Memory B cell (primary cell): ENCODE measurements at regions not wholly inside any gene's neighbourhood (a gene's known extent, or its start where the extent isn't known, plus 50 kb on each side); places are given as distances from the start of the nearest gene placed in this dataset.

Source experiments
- ATAC-seq: fragments of 150-1000 bp; cut with Tn5 transposase; 2 replicates; pipeline ENCODE4 v1.10.0; 2021; ENCODE audit warnings: low read depth, mild to moderate bottlenecking, moderate library complexity
- DNase-seq, 2 donors: peaks; one replicate each; pipeline ENCODE4 v3.0.0; 2022; ENCODE audit warnings: low spot score in 2 of 2
- H3K27ac Mint-ChIP-seq: one replicate; pipeline ENCODE4 v1.8.0; 2022; ENCODE audit warnings: mild to moderate bottlenecking, moderate library complexity, mixed read lengths
- H3K27me3 Mint-ChIP-seq: one replicate; pipeline ENCODE4 v1.8.0; 2022; ENCODE audit warnings: mixed read lengths
- H3K36me3 Mint-ChIP-seq: one replicate; pipeline ENCODE4 v1.8.0; 2022; ENCODE audit warnings: mild to moderate bottlenecking, mixed read lengths
- H3K4me1 Mint-ChIP-seq: one replicate; pipeline ENCODE4 v1.8.0; 2022; ENCODE audit warnings: mixed read lengths
- H3K4me3 Mint-ChIP-seq: one replicate; pipeline ENCODE4 v1.8.0; 2022; ENCODE audit warnings: mild to moderate bottlenecking, moderate library complexity, mixed read lengths
- H3K9me3 Mint-ChIP-seq: one replicate; pipeline ENCODE4 v1.8.0; 2022; ENCODE audit warnings: mixed read lengths

- Mint-ChIP-seq H3K27me3 (peaks cover 23% of the 10 kb centered on the region), H3K4me3 (no peak overlapping the region), H3K36me3 (no peaks in the 10 kb centered on the region), H3K9me3 (peaks cover 2% of the 10 kb centered on the region), H3K27ac (no peak overlapping the region), H3K4me1 (no peaks in the 10 kb centered on the region)
- DNase-seq (no peak), ATAC-seq (no peak)
Measured at GRCh38 chr3:28575746-28576613, 227.4 kb upstream of the AZI2 start.

DNA sequence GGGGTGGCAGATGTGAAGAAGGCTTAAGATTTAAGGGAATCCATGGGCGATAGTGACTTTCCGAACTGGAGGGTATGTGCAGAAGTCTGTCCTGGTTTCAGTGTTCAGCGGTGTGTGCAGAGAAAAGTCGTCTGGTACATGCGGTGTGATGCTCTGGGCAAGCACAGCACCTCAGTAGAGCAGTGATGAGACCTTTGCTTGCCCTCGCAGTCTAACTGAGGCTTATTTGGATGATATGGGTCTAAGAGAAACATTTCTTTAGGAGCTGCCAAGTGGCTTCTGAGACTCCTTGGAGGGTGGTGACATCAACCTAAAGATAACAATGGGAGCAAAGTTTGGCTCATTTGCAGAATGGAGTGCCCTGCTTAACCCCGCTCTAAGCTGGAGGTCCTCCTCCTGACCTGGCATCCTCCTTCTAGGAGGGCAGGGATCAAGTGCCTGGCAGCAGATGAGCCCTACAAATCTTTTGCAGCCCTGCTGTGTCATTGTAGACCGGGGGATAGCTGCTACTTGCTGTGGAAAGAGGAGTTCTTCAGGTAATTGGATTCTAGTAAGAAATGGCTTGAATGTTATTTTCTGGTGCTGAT lies 228.1 kb upstream of the AZI2 start:
- Mint-ChIP-seq H3K9me3 (peaks cover 2% of the 10 kb centered on the region), H3K27ac (no peak overlapping the region), H3K4me3 (no peak overlapping the region), H3K4me1 (no peaks in the 10 kb centered on the region), H3K36me3 (no peaks in the 10 kb centered on the region), H3K27me3 (peaks cover 24% of the 10 kb centered on the region)
- DNase-seq (no peak), ATAC-seq (no peak)

DNA sequence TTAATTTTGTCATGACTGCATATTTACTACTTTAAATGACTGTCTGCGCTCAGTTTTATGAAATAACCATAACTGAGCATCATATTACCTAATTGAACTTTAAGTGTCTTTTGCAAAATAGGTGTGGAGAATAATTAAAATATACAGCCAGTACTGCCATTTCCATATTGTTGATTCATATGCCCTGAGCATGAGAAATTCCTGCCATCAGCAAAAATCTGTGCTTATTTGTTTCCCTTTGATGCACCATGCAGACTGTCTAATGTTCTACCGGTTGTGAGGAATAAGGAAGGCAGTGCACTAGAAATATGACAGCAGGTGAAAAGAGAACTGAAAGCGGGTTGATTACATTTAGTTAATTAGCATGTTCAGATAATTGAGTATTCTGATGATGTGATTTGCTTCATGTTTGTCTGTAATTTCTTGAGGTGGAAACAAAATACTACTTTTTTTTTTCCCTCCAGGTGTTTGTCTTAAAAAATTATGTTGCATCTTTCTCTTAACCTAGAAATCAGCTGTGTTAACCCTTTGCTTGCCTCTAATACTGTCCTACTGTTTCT lies 229.4 kb upstream of the AZI2 start:
- Mint-ChIP-seq H3K36me3 (no peaks in the 10 kb centered on the region), H3K27ac (no peak overlapping the region), H3K9me3 (peaks cover 2% of the 10 kb centered on the region), H3K27me3 (peaks cover 26% of the 10 kb centered on the region), H3K4me3 (no peak overlapping the region), H3K4me1 (no peaks in the 10 kb centered on the region)
- ATAC-seq: no peak
- no peak for DNase-seq

DNA sequence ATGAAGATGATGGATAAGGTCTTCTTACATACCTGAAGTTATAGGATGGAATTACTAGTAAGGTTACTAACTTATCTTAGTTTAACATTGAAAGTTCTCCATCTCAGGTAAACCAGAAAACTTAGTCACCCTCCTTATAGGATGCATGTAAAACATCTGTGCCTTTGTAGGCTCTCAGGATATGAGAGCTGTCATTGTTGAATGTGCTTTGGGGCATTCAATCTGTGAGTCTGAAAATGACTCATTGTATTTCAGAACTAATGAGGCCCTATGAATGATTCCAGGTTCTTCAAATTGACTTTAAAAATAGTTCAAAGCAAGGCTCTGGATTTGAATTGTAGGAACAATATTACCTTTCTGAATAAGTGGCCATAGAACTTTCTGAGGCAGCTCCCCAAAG lies 237.7 kb upstream of the AZI2 start:
- H3K4me1 Mint-ChIP-seq: no peaks in the 10 kb centered on the region
- DNase-seq (no peak), ATAC-seq (no peak)
- H3K27me3 Mint-ChIP-seq: peaks cover 2% of the 10 kb centered on the region
- H3K9me3 Mint-ChIP-seq: no peaks in the 10 kb centered on the region
- H3K4me3 Mint-ChIP-seq: no peak overlapping the region
- H3K27ac Mint-ChIP-seq: no peak overlapping the region
- H3K36me3 Mint-ChIP-seq: no peaks in the 10 kb centered on the region

DNA sequence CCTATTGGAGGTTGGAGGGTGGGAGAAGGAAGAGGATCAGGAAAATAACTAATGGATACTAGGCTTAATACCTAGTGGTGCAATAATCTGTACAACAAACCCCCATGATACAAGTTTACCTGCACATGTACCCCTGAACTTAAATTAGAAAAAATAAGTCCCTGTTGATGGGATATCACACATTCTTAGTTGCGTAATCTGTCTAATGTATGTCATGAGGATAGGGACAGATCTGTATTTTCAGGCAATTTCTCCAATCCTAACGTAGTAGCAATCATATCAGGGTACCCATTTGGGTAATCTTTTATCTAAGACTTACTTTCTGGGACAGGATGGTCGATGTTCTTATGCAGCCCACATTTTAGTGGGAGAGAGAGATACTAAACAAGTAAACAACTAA lies 239.1 kb upstream of the AZI2 start:
- Mint-ChIP-seq H3K4me3 (no peak overlapping the region), H3K36me3 (no peaks in the 10 kb centered on the region), H3K27ac (no peak overlapping the region), H3K4me1 (no peaks in the 10 kb centered on the region), H3K9me3 (no peaks in the 10 kb centered on the region), H3K27me3 (no peaks in the 10 kb centered on the region)
- no peak for DNase-seq
- ATAC-seq: no peak

GRCh38 chr3:28590216-28590615 lies 241.6 kb upstream of the AZI2 start:
- H3K9me3 Mint-ChIP-seq: no peaks in the 10 kb centered on the region
- H3K27me3 Mint-ChIP-seq: no peaks in the 10 kb centered on the region
- H3K4me1 Mint-ChIP-seq: no peaks in the 10 kb centered on the region
- ATAC-seq (no peak), DNase-seq (no peak)
- no peak overlapping the region for H3K4me3 Mint-ChIP-seq
- no peaks in the 10 kb centered on the region for H3K36me3 Mint-ChIP-seq
- no peak overlapping the region for H3K27ac Mint-ChIP-seq

DNA sequence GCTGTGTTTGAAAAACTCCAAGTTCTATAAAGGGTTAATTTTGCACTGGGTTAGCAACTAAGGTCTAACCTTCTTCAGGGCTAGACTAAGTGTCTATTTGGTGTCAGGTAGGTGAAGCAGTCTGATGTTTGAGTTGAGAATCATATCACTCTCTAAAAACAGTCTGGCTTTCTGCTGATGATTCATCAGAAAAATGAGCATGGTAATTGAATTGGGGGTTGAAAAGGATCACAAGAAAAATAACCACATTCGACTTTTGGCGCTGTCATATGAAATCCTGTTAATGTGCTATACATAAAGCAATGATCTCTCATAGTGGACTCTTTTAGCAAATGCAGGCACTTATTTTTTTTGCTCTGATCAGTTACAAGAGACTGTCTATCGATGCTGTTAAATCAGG lies 242.2 kb upstream of the AZI2 start:
- H3K27ac Mint-ChIP-seq: no peak overlapping the region
- no peak for DNase-seq

DNA sequence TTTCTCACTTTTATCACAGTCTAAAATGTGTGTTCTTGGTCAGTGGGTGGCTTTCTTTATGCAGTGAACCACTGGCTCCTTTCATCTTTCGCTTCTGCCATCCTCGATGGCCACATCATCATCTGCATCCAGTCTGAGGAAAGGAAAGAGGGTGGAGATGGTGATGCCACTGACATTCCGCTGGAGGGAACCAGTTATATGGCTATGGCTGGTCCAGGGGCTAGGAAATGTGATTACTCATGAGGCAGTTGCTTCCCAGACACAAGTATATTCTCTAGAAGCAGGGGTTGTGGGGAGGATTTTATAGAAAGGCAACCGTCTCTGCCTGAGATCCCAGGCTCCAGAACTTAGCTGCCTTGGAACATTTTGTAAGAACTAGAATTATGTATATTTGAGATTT lies 246.7 kb upstream of the AZI2 start:
- Mint-ChIP-seq H3K27me3 (no peaks in the 10 kb centered on the region), H3K9me3 (peaks cover 2% of the 10 kb centered on the region), H3K36me3 (no peaks in the 10 kb centered on the region), H3K27ac (no peak overlapping the region), H3K4me1 (no peaks in the 10 kb centered on the region), H3K4me3 (no peak overlapping the region)
- ATAC-seq: no peak
- DNase-seq: no peak

More for the DNA sequence above, 242.2 kb upstream of the AZI2 start:
- no peaks in the 10 kb centered on the region for H3K9me3 Mint-ChIP-seq
- ATAC-seq: no peak
- H3K4me3 Mint-ChIP-seq: no peak overlapping the region
- H3K27me3 Mint-ChIP-seq: no peaks in the 10 kb centered on the region
- no peaks in the 10 kb centered on the region for H3K4me1 Mint-ChIP-seq
- no peaks in the 10 kb centered on the region for H3K36me3 Mint-ChIP-seq

DNA sequence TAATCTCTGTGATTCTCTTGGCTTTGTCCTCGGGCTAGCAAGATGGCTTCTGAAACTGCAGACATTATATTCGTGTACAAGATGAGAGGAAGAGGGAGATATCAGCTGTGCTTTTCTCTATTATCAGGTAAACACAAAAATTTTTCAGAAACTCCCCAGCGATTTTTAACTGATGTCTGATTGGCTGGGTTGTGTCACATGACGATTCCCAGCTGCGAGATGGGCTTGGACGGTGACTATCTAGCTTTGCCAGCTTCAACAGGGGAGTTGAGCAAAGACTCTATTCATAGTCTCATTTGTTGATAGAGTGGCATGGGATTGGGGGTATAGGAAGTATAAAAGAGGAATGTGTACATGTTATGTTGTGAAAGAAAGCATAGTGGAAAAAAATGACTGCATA lies 248.8 kb upstream of the AZI2 start:
- DNase-seq (no peak), ATAC-seq (no peak)
- H3K4me1 Mint-ChIP-seq: no peaks in the 10 kb centered on the region
- no peak overlapping the region for H3K27ac Mint-ChIP-seq
- peaks cover 4% of the 10 kb centered on the region for H3K9me3 Mint-ChIP-seq
- H3K27me3 Mint-ChIP-seq: no peaks in the 10 kb centered on the region
- no peak overlapping the region for H3K4me3 Mint-ChIP-seq
- H3K36me3 Mint-ChIP-seq: no peaks in the 10 kb centered on the region

DNA sequence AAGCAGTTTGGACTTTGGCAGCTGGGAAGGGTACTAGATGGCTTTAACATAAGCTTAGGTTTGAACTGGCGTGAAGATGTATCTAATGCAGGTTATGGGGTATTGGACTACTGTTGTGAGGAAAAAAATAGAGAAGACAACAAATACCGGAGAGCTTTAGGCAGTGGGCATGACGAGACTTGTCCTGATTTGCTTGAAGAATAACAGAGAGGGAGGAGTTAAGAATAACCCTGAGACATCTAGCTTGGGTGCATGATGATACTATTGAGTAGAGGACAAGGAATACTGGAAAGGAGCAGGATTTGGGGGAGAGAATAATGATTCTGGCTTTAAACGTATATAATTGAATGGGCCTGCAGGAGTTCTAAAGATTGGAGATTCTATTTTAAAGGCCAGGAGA lies 249.5 kb upstream of the AZI2 start:
- no peak overlapping the region for H3K4me3 Mint-ChIP-seq
- no peaks in the 10 kb centered on the region for H3K27me3 Mint-ChIP-seq
- no peak for DNase-seq
- ATAC-seq: no peak
- H3K27ac Mint-ChIP-seq: no peak overlapping the region
- H3K36me3 Mint-ChIP-seq: no peaks in the 10 kb centered on the region
- no peaks in the 10 kb centered on the region for H3K4me1 Mint-ChIP-seq
- peaks cover 4% of the 10 kb centered on the region for H3K9me3 Mint-ChIP-seq

GRCh38 chr3:28601291-28601690 lies 252.7 kb upstream of the AZI2 start:
- no peak overlapping the region for H3K27ac Mint-ChIP-seq
- no peaks in the 10 kb centered on the region for H3K36me3 Mint-ChIP-seq
- no peaks in the 10 kb centered on the region for H3K4me1 Mint-ChIP-seq
- ATAC-seq (no peak), DNase-seq (no peak)
- no peak overlapping the region for H3K4me3 Mint-ChIP-seq
- H3K9me3 Mint-ChIP-seq: peaks cover 4% of the 10 kb centered on the region
- H3K27me3 Mint-ChIP-seq: no peaks in the 10 kb centered on the region

DNA sequence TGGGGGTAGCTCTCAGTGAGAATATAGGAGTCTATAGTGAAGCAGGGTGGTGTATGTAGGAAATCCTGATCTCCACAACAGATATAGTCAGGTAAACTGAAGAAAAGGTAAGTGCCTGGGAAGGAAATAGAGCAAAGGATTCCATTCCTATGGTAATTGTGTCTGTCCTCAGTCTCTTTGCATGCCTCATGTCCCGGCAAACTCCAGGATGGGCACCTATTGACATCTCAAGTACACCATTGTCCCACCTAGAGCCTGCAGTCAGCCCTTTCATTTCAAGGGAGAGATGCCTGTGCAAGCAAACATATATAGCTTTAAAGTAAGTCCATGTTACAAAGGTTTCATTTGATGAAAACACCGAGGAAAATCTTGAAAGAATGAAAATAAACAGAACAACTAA lies 257.7 kb upstream of the AZI2 start:
- H3K36me3 Mint-ChIP-seq: no peaks in the 10 kb centered on the region
- no peaks in the 10 kb centered on the region for H3K27me3 Mint-ChIP-seq
- no peak overlapping the region for H3K4me3 Mint-ChIP-seq
- DNase-seq (no peak), ATAC-seq (no peak)
- H3K9me3 Mint-ChIP-seq: peaks cover 2% of the 10 kb centered on the region
- no peak overlapping the region for H3K27ac Mint-ChIP-seq
- H3K4me1 Mint-ChIP-seq: no peaks in the 10 kb centered on the region

- no peak overlapping the region for H3K27ac Mint-ChIP-seq
- DNase-seq: no peak
Measured at GRCh38 chr3:28612232-28612631, 263.6 kb upstream of the AZI2 start.

DNA sequence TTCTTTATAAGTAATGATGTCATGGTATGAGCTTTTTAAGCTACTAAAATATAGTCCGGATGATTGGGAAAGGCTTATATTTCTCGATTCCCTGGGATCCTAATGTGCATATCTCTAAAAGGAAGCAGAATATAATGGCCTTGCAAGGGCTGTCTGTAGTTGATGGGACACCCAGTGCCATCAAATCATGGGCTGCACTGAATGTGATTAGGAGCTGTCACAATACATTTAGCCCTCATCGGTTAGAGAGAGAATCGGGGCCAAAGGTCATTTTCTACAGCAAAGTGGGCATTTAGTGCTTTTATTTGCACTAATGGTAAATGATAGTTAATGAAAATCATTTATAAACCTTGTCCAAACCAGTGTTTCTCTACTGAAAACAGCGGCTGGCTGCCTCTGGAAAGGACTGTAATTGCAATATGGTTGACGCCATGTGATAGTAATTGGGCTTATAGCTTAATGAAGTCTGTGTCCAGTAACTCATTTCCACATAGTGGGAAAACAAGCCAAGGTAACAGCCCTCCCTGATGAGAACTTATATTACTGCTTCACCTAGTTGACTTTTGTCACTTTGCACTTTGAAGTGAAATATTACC lies 265.0 kb upstream of the AZI2 start:
- no peak overlapping the region for H3K4me3 Mint-ChIP-seq
- H3K4me1 Mint-ChIP-seq: no peaks in the 10 kb centered on the region
- ATAC-seq (no peak), DNase-seq (no peak)
- peaks cover 2% of the 10 kb centered on the region for H3K9me3 Mint-ChIP-seq
- H3K27ac Mint-ChIP-seq: no peak overlapping the region
- no peaks in the 10 kb centered on the region for H3K27me3 Mint-ChIP-seq
- no peaks in the 10 kb centered on the region for H3K36me3 Mint-ChIP-seq

More at GRCh38 chr3:28612232-28612631, 263.6 kb upstream of the AZI2 start:
- no peak for ATAC-seq
- no peak overlapping the region for H3K4me3 Mint-ChIP-seq
- H3K4me1 Mint-ChIP-seq: no peaks in the 10 kb centered on the region
- no peaks in the 10 kb centered on the region for H3K36me3 Mint-ChIP-seq
- H3K9me3 Mint-ChIP-seq: no peaks in the 10 kb centered on the region
- H3K27me3 Mint-ChIP-seq: no peaks in the 10 kb centered on the region
